Brain microvascular endothelial cell (primary cell): ENCODE measurements at regions not wholly inside any gene's neighbourhood (a gene's known extent, or its start where the extent isn't known, plus 50 kb on each side); places are given as distances from the start of the nearest gene placed in this dataset.
A peak's percentile ranks its signal among the peaks of the same experiment; 100 is the strongest.

ENCODE experiments used
- DNase-seq: peaks from one replicate; pipeline ENCODE4 v3.0.0-alpha.2; 2020
- H3K27ac ChIP-seq: fragments of 250-450 bp; sonication (Bioruptor Pico); 2 replicates; pipeline ENCODE4 v1.5.1; 2020; ENCODE audit warnings: mild to moderate bottlenecking, moderate library complexity
- H3K27me3 ChIP-seq: fragments of 250-450 bp; sonication (Bioruptor Pico); replicated peaks from 2 replicates; pipeline ENCODE4 v1.5.1; 2020; ENCODE audit warnings: mild to moderate bottlenecking
- H3K36me3 ChIP-seq: fragments of 250-450 bp; sonication (Bioruptor Pico); replicated peaks from 2 replicates; pipeline ENCODE4 v1.5.1; 2020; ENCODE audit warnings: mild to moderate bottlenecking
- H3K4me3 ChIP-seq: 2 replicates; pipeline ENCODE4 v1.5.1; 2011; ENCODE audit warnings: low read depth, mild to moderate bottlenecking, control low read depth, low read length, moderate library complexity
- in situ Hi-C: cut with HindIII; loops from 2 replicates; pipeline ENCODE4 v1.10.0; 2017; ENCODE audit warnings: low sequenced_read_pairs, low pct_ligation_motif_present
- TF ChIP-seq, protein P1 (sequence below): IDR thresholded peaks from 2 replicates; pipeline ENCODE4 v1.5.1; 2011; ENCODE audit warnings: low read depth, mild to moderate bottlenecking, moderate library complexity, low read length, control low read depth, inconsistent platforms; ENCODE audit errors: missing control alignments

DNA sequence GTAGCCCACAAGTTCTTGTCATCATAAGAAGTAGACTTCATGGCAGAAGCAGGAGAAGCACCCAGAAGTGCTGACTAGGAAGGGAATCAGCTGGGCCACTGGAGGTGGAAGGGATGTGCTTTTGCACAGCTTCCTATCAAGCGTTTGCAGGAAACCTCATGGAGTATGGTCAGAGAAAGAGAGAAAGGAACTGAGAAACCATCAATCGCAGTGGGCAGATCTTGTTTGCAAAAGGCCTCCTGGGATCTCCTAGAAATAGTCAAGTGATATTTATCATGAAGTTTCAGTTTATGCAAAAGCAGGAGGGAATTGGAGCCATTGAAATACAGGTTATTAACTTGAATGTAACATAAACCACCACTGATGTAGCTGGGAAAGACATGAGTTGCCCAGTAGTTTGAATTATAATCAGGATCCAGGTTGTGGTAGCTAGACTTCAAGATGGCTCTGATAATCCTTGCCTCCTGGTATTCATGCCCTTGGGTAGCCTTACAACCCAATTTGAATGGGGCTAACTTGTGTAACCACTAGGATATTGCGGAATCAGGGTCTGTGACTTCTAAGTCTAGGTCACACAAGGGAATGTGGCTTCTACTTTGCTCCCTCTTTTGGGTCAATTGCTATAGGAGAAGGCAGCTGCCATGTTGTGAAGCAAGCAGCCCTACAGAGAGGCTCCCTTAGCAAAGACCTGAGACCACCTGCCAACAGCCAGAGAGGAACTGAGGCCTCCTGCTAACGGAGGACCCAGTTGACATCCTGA lies 69.8 kb upstream of the TCF4 start:
- no peak for DNase-seq
- Histone ChIP-seq H3K4me3 (no peak overlapping the region), H3K27me3 (no peaks in the 10 kb centered on the region), H3K27ac (no peak overlapping the region), H3K36me3 (no peaks in the 10 kb centered on the region)
- TF ChIP-seq, protein P1, sequence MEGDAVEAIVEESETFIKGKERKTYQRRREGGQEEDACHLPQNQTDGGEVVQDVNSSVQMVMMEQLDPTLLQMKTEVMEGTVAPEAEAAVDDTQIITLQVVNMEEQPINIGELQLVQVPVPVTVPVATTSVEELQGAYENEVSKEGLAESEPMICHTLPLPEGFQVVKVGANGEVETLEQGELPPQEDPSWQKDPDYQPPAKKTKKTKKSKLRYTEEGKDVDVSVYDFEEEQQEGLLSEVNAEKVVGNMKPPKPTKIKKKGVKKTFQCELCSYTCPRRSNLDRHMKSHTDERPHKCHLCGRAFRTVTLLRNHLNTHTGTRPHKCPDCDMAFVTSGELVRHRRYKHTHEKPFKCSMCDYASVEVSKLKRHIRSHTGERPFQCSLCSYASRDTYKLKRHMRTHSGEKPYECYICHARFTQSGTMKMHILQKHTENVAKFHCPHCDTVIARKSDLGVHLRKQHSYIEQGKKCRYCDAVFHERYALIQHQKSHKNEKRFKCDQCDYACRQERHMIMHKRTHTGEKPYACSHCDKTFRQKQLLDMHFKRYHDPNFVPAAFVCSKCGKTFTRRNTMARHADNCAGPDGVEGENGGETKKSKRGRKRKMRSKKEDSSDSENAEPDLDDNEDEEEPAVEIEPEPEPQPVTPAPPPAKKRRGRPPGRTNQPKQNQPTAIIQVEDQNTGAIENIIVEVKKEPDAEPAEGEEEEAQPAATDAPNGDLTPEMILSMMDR: no peak
- in situ Hi-C loops: no loop called here

- Histone ChIP-seq H3K4me3 (no peak overlapping the region), H3K27ac (no peak overlapping the region), H3K27me3 (no peaks in the 10 kb centered on the region), H3K36me3 (no peaks in the 10 kb centered on the region)
- DNase-seq: no peak
- in situ Hi-C loops: no loop called here
- TF ChIP-seq, protein P1: no peak
Observed at GRCh38 chr18:55654986-55655385, 67.0 kb upstream of the TCF4 start.

DNA sequence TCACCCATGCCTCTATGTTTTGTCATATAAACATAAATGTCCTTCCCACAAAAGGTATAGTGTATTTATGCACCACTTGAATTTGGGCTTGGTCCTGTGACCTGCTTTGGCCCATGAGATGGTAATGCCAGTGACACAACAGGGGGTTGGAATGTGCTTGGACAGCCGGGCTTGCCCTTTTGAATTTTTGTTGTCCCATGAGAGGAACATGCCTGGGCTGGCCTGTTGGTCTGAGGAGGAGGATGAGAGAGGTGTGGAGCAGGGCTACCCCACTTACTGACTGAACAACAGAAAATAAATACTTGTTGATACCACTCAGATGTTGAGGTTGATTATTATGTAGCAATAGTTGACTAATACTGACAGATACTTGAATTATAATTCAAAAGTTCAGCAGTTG lies 63.2 kb upstream of the TCF4 start:
- H3K36me3 ChIP-seq: no peaks in the 10 kb centered on the region
- in situ Hi-C loops: no loop called here
- H3K4me3 ChIP-seq: no peak overlapping the region
- TF ChIP-seq, protein P1: no peak
- H3K27me3 ChIP-seq: no peaks in the 10 kb centered on the region
- no peak overlapping the region for H3K27ac ChIP-seq
- no peak for DNase-seq

DNA sequence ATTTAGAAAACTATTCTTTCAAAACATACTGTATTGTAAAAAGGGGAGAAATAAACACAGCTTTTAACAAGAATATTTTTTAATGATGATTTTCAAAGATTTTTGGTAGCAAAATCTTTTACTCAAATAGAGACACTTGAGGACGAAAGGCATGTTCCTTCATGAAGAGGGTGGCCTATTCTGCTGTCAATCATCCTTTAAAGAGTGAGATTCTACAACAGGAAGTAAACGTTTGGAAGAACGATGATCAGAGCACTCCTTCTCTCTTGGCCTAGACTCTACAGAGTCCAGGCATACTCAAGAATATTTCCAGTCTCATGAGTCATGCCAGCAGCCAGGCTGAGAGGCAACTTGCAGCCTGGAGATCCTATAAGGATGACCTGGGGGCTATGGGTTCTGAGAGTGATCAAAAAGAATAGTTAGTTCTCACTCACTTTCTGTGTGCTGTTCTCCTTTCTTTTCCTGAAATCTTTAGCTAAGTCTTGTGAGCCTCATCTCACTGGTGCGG lies 62.4 kb upstream of the TCF4 start:
- peak; percentile 9 for DNase-seq
- in situ Hi-C loops: no loop called here
- Histone ChIP-seq H3K27ac (no peak overlapping the region), H3K36me3 (no peaks in the 10 kb centered on the region), H3K4me3 (no peak overlapping the region), H3K27me3 (no peaks in the 10 kb centered on the region)
- TF ChIP-seq, protein P1: no peak

- in situ Hi-C loops: no loop called here
Observed at GRCh38 chr18:55647331-55647730, 59.3 kb upstream of the TCF4 start.

More at GRCh38 chr18:55647331-55647730, 59.3 kb upstream of the TCF4 start:
- Histone ChIP-seq H3K27ac (no peak overlapping the region), H3K36me3 (no peaks in the 10 kb centered on the region), H3K27me3 (no peaks in the 10 kb centered on the region), H3K4me3 (no peak overlapping the region)
- no peak for DNase-seq
- TF ChIP-seq, protein P1: no peak
